ENCODE measurements at regions not wholly inside any gene's neighbourhood (a gene's known extent, or its start where the extent isn't known, plus 50 kb on each side); places are given as distances from the start of the nearest gene placed in this dataset.

GRCh38 chr5:52668139-52668538, 119.6 kb upstream of the ITGA1 start:
- ATAC-seq (no peak), DNase-seq (no peak)
- Histone ChIP-seq H4K20me1 (ENCODE audit: low read length) (no peaks in the 10 kb centered on the region), H3F3A (ENCODE audit: low read length, unreplicated experiment) (no peaks in the 10 kb centered on the region), H3K9me3 (ENCODE audit: low read length) (no peaks in the 10 kb centered on the region), H3K27ac (ENCODE audit: low read length) (no peak overlapping the region), H3K27me3 (ENCODE audit: low read length) (peaks cover 8% of the 10 kb centered on the region), H3K9me2 (replicated peaks; ENCODE audit: low read length) (no peaks in the 10 kb centered on the region), H3K4me1 (ENCODE audit: insufficient read depth, low read length) (no peaks in the 10 kb centered on the region), H2AFZ (ENCODE audit: low read length) (no peak overlapping the region), H3K4me2 (ENCODE audit: low read length) (no peak overlapping the region), H3K9ac (ENCODE audit: low read length) (no peak overlapping the region), H3K79me2 (ENCODE audit: low read length) (no peaks in the 10 kb centered on the region), H3K4me3 (ENCODE audit: low read length) (no peak overlapping the region), H3K36me3 (ENCODE audit: low read depth, low read length) (no peaks in the 10 kb centered on the region)
- TF ChIP-seq EZH2 (IDR thresholded peaks at IDR 0.05; ENCODE audit: low read length, unreplicated experiment) (no peak), EZH2phosphoT487 (IDR thresholded peaks at IDR 0.05; ENCODE audit: borderline replicate concordance, low read length) (no peak)
- TF ChIP-seq, protein P1, sequence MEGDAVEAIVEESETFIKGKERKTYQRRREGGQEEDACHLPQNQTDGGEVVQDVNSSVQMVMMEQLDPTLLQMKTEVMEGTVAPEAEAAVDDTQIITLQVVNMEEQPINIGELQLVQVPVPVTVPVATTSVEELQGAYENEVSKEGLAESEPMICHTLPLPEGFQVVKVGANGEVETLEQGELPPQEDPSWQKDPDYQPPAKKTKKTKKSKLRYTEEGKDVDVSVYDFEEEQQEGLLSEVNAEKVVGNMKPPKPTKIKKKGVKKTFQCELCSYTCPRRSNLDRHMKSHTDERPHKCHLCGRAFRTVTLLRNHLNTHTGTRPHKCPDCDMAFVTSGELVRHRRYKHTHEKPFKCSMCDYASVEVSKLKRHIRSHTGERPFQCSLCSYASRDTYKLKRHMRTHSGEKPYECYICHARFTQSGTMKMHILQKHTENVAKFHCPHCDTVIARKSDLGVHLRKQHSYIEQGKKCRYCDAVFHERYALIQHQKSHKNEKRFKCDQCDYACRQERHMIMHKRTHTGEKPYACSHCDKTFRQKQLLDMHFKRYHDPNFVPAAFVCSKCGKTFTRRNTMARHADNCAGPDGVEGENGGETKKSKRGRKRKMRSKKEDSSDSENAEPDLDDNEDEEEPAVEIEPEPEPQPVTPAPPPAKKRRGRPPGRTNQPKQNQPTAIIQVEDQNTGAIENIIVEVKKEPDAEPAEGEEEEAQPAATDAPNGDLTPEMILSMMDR (conservative IDR thresholded peaks at IDR 0.05; ENCODE audit: low read depth, low read length), result no peak
- CTCF ChIA-PET, result no interaction called here
- POLR2A ChIA-PET (ENCODE audit: unreplicated experiment), result no interaction called here
- intact Hi-C loops (cut with micrococcal nuclease), result loop anchor here (10.0 kb wide), 1 partner anchor 117 kb away; the partner anchor contains the start of genes ITGA1 and PELO
- no TSS peak for BruUV-seq (replicated peaks)

GRCh38 chr5:52668544-52669185, 119.1 kb upstream of the ITGA1 start:
- Histone ChIP-seq H3K79me2 (ENCODE audit: low read length) (no peaks in the 10 kb centered on the region), H2AFZ (ENCODE audit: low read length) (no peak overlapping the region), H3K27me3 (ENCODE audit: low read length) (0 out of 2 replicates have a peak, but pooled peaks cover 3% of the 10 kb centered on the region), H3K4me3 (ENCODE audit: low read length) (no peak overlapping the region), H3K4me1 (ENCODE audit: insufficient read depth, low read length) (no peaks in the 10 kb centered on the region), H4K20me1 (ENCODE audit: low read length) (no peaks in the 10 kb centered on the region), H3K36me3 (ENCODE audit: low read depth, low read length) (no peaks in the 10 kb centered on the region), H3K9me3 (ENCODE audit: low read length) (no peaks in the 10 kb centered on the region), H3K4me2 (ENCODE audit: low read length) (no peak overlapping the region), H3F3A (ENCODE audit: low read length, unreplicated experiment) (no peaks in the 10 kb centered on the region), H3K27ac (ENCODE audit: low read length) (no peak overlapping the region), H3K9me2 (replicated peaks; ENCODE audit: low read length) (no peaks in the 10 kb centered on the region), H3K9ac (ENCODE audit: low read length) (no peak overlapping the region)
- TF ChIP-seq EZH2 (IDR thresholded peaks at IDR 0.05; ENCODE audit: low read length, unreplicated experiment) (no peak), EZH2phosphoT487 (IDR thresholded peaks at IDR 0.05; ENCODE audit: borderline replicate concordance, low read length) (no peak)
- TF ChIP-seq, protein P1 (conservative IDR thresholded peaks at IDR 0.05; ENCODE audit: low read depth, low read length), result no peak
- intact Hi-C loops (cut with micrococcal nuclease), result loop anchor here (10.0 kb wide), 1 partner anchor 116 kb away; the partner anchor contains the start of genes ITGA1 and PELO
- no TSS peak for BruUV-seq (replicated peaks)
- POLR2A ChIA-PET (ENCODE audit: unreplicated experiment), result no interaction called here
- ATAC-seq (no peak), DNase-seq (no peak)
- CTCF ChIA-PET, result no interaction called here

DNA sequence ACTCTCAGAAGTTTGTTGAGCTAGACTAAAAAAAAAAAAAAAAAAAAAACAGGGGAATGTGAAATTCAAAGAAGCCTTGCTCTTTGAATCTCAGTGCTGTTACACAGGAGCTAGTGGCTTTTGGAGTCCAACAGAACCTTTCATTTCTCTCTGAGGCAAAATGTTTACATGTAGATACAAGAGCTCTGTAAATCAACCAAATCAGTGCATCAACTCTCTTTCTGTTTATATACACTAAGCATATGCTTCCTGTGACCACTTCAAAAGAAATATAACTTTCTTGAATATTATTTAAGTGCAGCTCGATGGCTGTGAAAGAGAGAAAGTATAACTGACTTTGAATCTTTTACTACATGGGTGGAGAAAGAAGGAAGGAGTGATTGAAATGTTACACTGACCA, 115.3 kb upstream of the ITGA1 start:
- H3K9me3 ChIP-seq (ENCODE audit: low read length), result no peaks in the 10 kb centered on the region
- H2AFZ ChIP-seq (ENCODE audit: low read length), result no peak overlapping the region
- H3K27ac ChIP-seq (ENCODE audit: low read length), result no peak overlapping the region
- TF ChIP-seq, protein P1 (conservative IDR thresholded peaks at IDR 0.05; ENCODE audit: low read depth, low read length), result no peak
- no peak for TF ChIP-seq EZH2phosphoT487 (IDR thresholded peaks at IDR 0.05; ENCODE audit: borderline replicate concordance, low read length)
- no peak for TF ChIP-seq EZH2 (IDR thresholded peaks at IDR 0.05; ENCODE audit: low read length, unreplicated experiment)
- H3K9ac ChIP-seq (ENCODE audit: low read length), result no peak overlapping the region
- no peak for ATAC-seq
- ChIA-PET CTCF (no interaction called here), POLR2A (ENCODE audit: unreplicated experiment) (no interaction called here)
- H3K79me2 ChIP-seq (ENCODE audit: low read length), result no peaks in the 10 kb centered on the region
- no TSS peak for BruUV-seq (replicated peaks)
- H3K4me3 ChIP-seq (ENCODE audit: low read length), result no peak overlapping the region
- intact Hi-C loops (cut with micrococcal nuclease), result no loop called here
- no peak overlapping the region for H3K4me2 ChIP-seq (ENCODE audit: low read length)
- DNase-seq, result no peak
- no peaks in the 10 kb centered on the region for H3K9me2 ChIP-seq (replicated peaks; ENCODE audit: low read length)
- no peaks in the 10 kb centered on the region for H4K20me1 ChIP-seq (ENCODE audit: low read length)
- H3K36me3 ChIP-seq (ENCODE audit: low read depth, low read length), result no peaks in the 10 kb centered on the region
- H3K27me3 ChIP-seq (ENCODE audit: low read length), result no peaks in the 10 kb centered on the region
- H3F3A ChIP-seq (ENCODE audit: low read length, unreplicated experiment), result no peaks in the 10 kb centered on the region
- H3K4me1 ChIP-seq (ENCODE audit: insufficient read depth, low read length), result peaks cover 12% of the 10 kb centered on the region

All from PC-3 (cell line).